NB4 (cell line): ENCODE measurements at regions not wholly inside any gene's neighbourhood (a gene's known extent, or its start where the extent isn't known, plus 50 kb on each side); places are given as distances from the start of the nearest gene placed in this dataset.

ENCODE experiments used
- POLR2A ChIP-seq: IDR thresholded peaks from 2 replicates; pipeline ENCODE4 v1.6.1; 2011; ENCODE audit warnings: mild to moderate bottlenecking; ENCODE audit not compliant: insufficient read length; ENCODE audit errors: extremely low read depth
- TF ChIP-seq, protein P1 (sequence below): IDR thresholded peaks from one replicate; pipeline ENCODE4 v1.5.1; 2012; ENCODE audit warnings: low read depth, low read length

DNA sequence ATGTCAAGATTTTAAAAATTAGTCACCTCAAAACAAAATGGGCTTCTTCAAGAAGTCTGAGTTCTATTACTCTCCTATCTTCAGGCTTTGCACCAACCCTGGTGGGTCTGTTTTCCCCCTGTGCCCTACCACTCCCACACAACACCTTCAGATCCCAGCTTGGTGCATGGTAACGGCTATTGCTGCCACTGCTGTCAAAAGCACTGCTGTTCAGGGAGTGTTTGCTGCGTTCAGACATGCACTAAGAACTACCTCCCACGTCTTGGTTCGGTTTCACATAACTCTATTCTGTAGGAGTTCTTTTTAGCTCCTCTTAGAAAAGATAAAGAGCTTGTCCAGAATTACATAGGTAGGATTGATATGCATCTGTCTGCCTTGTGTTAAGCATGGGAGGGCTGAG, 799.2 kb downstream of the NR2F2 start:
- TF ChIP-seq POLR2A = no peak
- TF ChIP-seq, protein P1, sequence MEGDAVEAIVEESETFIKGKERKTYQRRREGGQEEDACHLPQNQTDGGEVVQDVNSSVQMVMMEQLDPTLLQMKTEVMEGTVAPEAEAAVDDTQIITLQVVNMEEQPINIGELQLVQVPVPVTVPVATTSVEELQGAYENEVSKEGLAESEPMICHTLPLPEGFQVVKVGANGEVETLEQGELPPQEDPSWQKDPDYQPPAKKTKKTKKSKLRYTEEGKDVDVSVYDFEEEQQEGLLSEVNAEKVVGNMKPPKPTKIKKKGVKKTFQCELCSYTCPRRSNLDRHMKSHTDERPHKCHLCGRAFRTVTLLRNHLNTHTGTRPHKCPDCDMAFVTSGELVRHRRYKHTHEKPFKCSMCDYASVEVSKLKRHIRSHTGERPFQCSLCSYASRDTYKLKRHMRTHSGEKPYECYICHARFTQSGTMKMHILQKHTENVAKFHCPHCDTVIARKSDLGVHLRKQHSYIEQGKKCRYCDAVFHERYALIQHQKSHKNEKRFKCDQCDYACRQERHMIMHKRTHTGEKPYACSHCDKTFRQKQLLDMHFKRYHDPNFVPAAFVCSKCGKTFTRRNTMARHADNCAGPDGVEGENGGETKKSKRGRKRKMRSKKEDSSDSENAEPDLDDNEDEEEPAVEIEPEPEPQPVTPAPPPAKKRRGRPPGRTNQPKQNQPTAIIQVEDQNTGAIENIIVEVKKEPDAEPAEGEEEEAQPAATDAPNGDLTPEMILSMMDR = no peak
